ENCODE measurements at regions not wholly inside any gene's neighbourhood (a gene's known extent, or its start where the extent isn't known, plus 50 kb on each side); places are given as distances from the start of the nearest gene placed in this dataset.

- Histone ChIP-seq H3K4ac (ENCODE audit: low read length) (no peak overlapping the region), H3K9me3 (replicated peaks in 1 of 2; ENCODE audit: control insufficient read depth in 2 of 2, insufficient read depth in 1 of 2, low read depth in 1 of 2, low read length in 2 of 2) (no peaks in the 10 kb centered on the region), H2BK15ac (ENCODE audit: low read length) (no peak overlapping the region), H3K4me3 (ENCODE audit: low read length in 2 of 2) (no peak overlapping the region), H4K8ac (ENCODE audit: low read depth, low read length) (no peak overlapping the region), H3K4me1 (ENCODE audit: control insufficient read depth in 2 of 2, insufficient read depth in 1 of 2, low read depth in 1 of 2, low read length in 2 of 2) (peaks cover 4 to 8% of the 10 kb centered on the region in 2 donors), H2AK5ac (ENCODE audit: low read depth, low read length) (no peak overlapping the region), H3K79me1 (ENCODE audit: low read depth, low read length) (no peaks in the 10 kb centered on the region), H3K36me3 (replicated peaks in 1 of 2; ENCODE audit: control insufficient read depth in 2 of 2, insufficient read depth in 2 of 2, low read length in 2 of 2) (no peaks in the 10 kb centered on the region), H3K14ac (ENCODE audit: low read length) (no peak overlapping the region), H3K18ac (ENCODE audit: low read length) (no peak overlapping the region), H2BK120ac (ENCODE audit: low read depth, low read length) (no peak overlapping the region), H3K27me3 (ENCODE audit: control insufficient read depth in 3 of 3, insufficient read depth in 3 of 3, low read depth in 1 of 3, low read length in 3 of 3) (peaks cover 0 to 17% (median 12%) of the 10 kb centered on the region in 3 experiments), H2BK12ac (ENCODE audit: low read length) (no peak overlapping the region), H3K4me2 (ENCODE audit: insufficient read depth, low read length, poor library complexity, severe bottlenecking) (no peak overlapping the region), H4K91ac (ENCODE audit: low read depth, low read length, poor library complexity) (no peak overlapping the region), H3K27ac (replicated peaks; ENCODE audit: low read length) (no peak overlapping the region), H2AFZ (ENCODE audit: low read length) (no peak overlapping the region), H3K23ac (ENCODE audit: low read depth, low read length, poor library complexity) (no peak overlapping the region), H3K9ac (ENCODE audit: low read depth, low read length, poor library complexity) (no peak overlapping the region), H2BK5ac (ENCODE audit: low read length) (no peak overlapping the region)
- WGBS, 2 donors (ENCODE audit: extremely low coverage in 2 of 2, insufficient read length in 2 of 2, insufficient replicate concordance in 1 of 2) = no CpG with 5 or more reads among the region's 9 CpGs
- DNase-seq (ENCODE audit: low spot score) = no peak
Observed at GRCh38 chr7:101686030-101686429, 56.9 kb upstream of the MYL10 start.

GRCh38 chr7:101687081-101687480, 58.0 kb upstream of the MYL10 start:
- peaks cover 0 to 18% (median 12%) of the 10 kb centered on the region in 3 experiments for H3K27me3 ChIP-seq (ENCODE audit: control insufficient read depth in 3 of 3, insufficient read depth in 3 of 3, low read depth in 1 of 3, low read length in 3 of 3)
- peak overlapping the region in 1 of 2 donors; percentile 8 for H3K4me3 ChIP-seq (ENCODE audit: low read length in 2 of 2)
- H3K9me3 ChIP-seq (replicated peaks in 1 of 2; ENCODE audit: control insufficient read depth in 2 of 2, insufficient read depth in 1 of 2, low read depth in 1 of 2, low read length in 2 of 2) = no peaks in the 10 kb centered on the region
- no peak for DNase-seq (ENCODE audit: low spot score)
- H2BK15ac ChIP-seq (ENCODE audit: low read length) = no peak overlapping the region
- H3K79me1 ChIP-seq (ENCODE audit: low read depth, low read length) = no peaks in the 10 kb centered on the region
- H2BK5ac ChIP-seq (ENCODE audit: low read length) = no peak overlapping the region
- H4K91ac ChIP-seq (ENCODE audit: low read depth, low read length, poor library complexity) = no peak overlapping the region
- peak overlapping the region; percentile 55 for H3K23ac ChIP-seq (ENCODE audit: low read depth, low read length, poor library complexity)
- no peak overlapping the region for H2BK12ac ChIP-seq (ENCODE audit: low read length)
- no peak overlapping the region for H4K8ac ChIP-seq (ENCODE audit: low read depth, low read length)
- no CpG with 5 or more reads among the region's 5 CpGs for WGBS, 2 donors (ENCODE audit: extremely low coverage in 2 of 2, insufficient read length in 2 of 2, insufficient replicate concordance in 1 of 2)
- peak overlapping the region; percentile 27 for H3K9ac ChIP-seq (ENCODE audit: low read depth, low read length, poor library complexity)
- H3K18ac ChIP-seq (ENCODE audit: low read length) = no peak overlapping the region
- no peak overlapping the region for H2AK5ac ChIP-seq (ENCODE audit: low read depth, low read length)
- H3K4me1 ChIP-seq (ENCODE audit: control insufficient read depth in 2 of 2, insufficient read depth in 1 of 2, low read depth in 1 of 2, low read length in 2 of 2) = peaks cover 4 to 8% of the 10 kb centered on the region in 2 donors
- no peak overlapping the region for H3K4me2 ChIP-seq (ENCODE audit: insufficient read depth, low read length, poor library complexity, severe bottlenecking)
- H3K14ac ChIP-seq (ENCODE audit: low read length) = no peak overlapping the region
- no peak overlapping the region for H2AFZ ChIP-seq (ENCODE audit: low read length)
- no peak overlapping the region for H2BK120ac ChIP-seq (ENCODE audit: low read depth, low read length)
- H3K4ac ChIP-seq (ENCODE audit: low read length) = no peak overlapping the region
- no peak overlapping the region for H3K27ac ChIP-seq (replicated peaks; ENCODE audit: low read length)
- H3K36me3 ChIP-seq (replicated peaks in 1 of 2; ENCODE audit: control insufficient read depth in 2 of 2, insufficient read depth in 2 of 2, low read length in 2 of 2) = no peaks in the 10 kb centered on the region

GRCh38 chr7:101687791-101688182, 58.7 kb upstream of the MYL10 start:
- Histone ChIP-seq H3K27me3 (ENCODE audit: control insufficient read depth in 3 of 3, insufficient read depth in 3 of 3, low read depth in 1 of 3, low read length in 3 of 3) (peaks cover 0 to 24% (median 12%) of the 10 kb centered on the region in 3 experiments), H3K79me1 (ENCODE audit: low read depth, low read length) (no peaks in the 10 kb centered on the region), H2BK15ac (ENCODE audit: low read length) (no peak overlapping the region)

GRCh38 chr7:101688183-101688831, 59.2 kb upstream of the MYL10 start:
- H3K4me3 ChIP-seq (ENCODE audit: low read length in 2 of 2) = peak overlapping the region in 1 of 2 donors; percentile 17
- H3K18ac ChIP-seq (ENCODE audit: low read length) = peak overlapping the region; percentile 96
- peak overlapping the region; percentile 82 for H2AK5ac ChIP-seq (ENCODE audit: low read depth, low read length)
- H3K79me1 ChIP-seq (ENCODE audit: low read depth, low read length) = no peaks in the 10 kb centered on the region
- H2BK120ac ChIP-seq (ENCODE audit: low read depth, low read length) = no peak overlapping the region
- H3K4ac ChIP-seq (ENCODE audit: low read length) = no peak overlapping the region
- H3K27ac ChIP-seq (replicated peaks; ENCODE audit: low read length) = no peak overlapping the region
- peaks cover 5 to 8% of the 10 kb centered on the region in 2 donors for H3K4me1 ChIP-seq (ENCODE audit: control insufficient read depth in 2 of 2, insufficient read depth in 1 of 2, low read depth in 1 of 2, low read length in 2 of 2)
- H4K8ac ChIP-seq (ENCODE audit: low read depth, low read length) = no peak overlapping the region
- peak overlapping the region; percentile 81 for H3K23ac ChIP-seq (ENCODE audit: low read depth, low read length, poor library complexity)
- no peak overlapping the region for H2BK5ac ChIP-seq (ENCODE audit: low read length)
- H3K4me2 ChIP-seq (ENCODE audit: insufficient read depth, low read length, poor library complexity, severe bottlenecking) = peak overlapping the region; percentile 61
- H2BK12ac ChIP-seq (ENCODE audit: low read length) = no peak overlapping the region
- no peak overlapping the region for H4K91ac ChIP-seq (ENCODE audit: low read depth, low read length, poor library complexity)
- peak; percentile 79 for DNase-seq (ENCODE audit: low spot score)
- no peaks in the 10 kb centered on the region for H3K9me3 ChIP-seq (replicated peaks in 1 of 2; ENCODE audit: control insufficient read depth in 2 of 2, insufficient read depth in 1 of 2, low read depth in 1 of 2, low read length in 2 of 2)
- peaks cover 0 to 24% (median 12%) of the 10 kb centered on the region in 3 experiments for H3K27me3 ChIP-seq (ENCODE audit: control insufficient read depth in 3 of 3, insufficient read depth in 3 of 3, low read depth in 1 of 3, low read length in 3 of 3)
- H3K36me3 ChIP-seq (replicated peaks in 1 of 2; ENCODE audit: control insufficient read depth in 2 of 2, insufficient read depth in 2 of 2, low read length in 2 of 2) = no peaks in the 10 kb centered on the region
- no peak overlapping the region for H3K14ac ChIP-seq (ENCODE audit: low read length)
- peak overlapping the region; percentile 54 for H3K9ac ChIP-seq (ENCODE audit: low read depth, low read length, poor library complexity)
- H2BK15ac ChIP-seq (ENCODE audit: low read length) = peak overlapping the region; percentile 84
- peak overlapping the region; percentile 85 for H2AFZ ChIP-seq (ENCODE audit: low read length)
- WGBS, 2 donors (ENCODE audit: extremely low coverage in 2 of 2, insufficient read length in 2 of 2, insufficient replicate concordance in 1 of 2) = no CpG with 5 or more reads among the region's 43 CpGs

More at GRCh38 chr7:101687791-101688182, 58.7 kb upstream of the MYL10 start:
- no peak overlapping the region for H3K27ac ChIP-seq (replicated peaks; ENCODE audit: low read length)
- H3K14ac ChIP-seq (ENCODE audit: low read length) = no peak overlapping the region
- no peak for DNase-seq (ENCODE audit: low spot score)
- H3K4me1 ChIP-seq (ENCODE audit: control insufficient read depth in 2 of 2, insufficient read depth in 1 of 2, low read depth in 1 of 2, low read length in 2 of 2) = peaks cover 5 to 8% of the 10 kb centered on the region in 2 donors
- H3K36me3 ChIP-seq (replicated peaks in 1 of 2; ENCODE audit: control insufficient read depth in 2 of 2, insufficient read depth in 2 of 2, low read length in 2 of 2) = no peaks in the 10 kb centered on the region
- H3K9me3 ChIP-seq (replicated peaks in 1 of 2; ENCODE audit: control insufficient read depth in 2 of 2, insufficient read depth in 1 of 2, low read depth in 1 of 2, low read length in 2 of 2) = no peaks in the 10 kb centered on the region
- H3K23ac ChIP-seq (ENCODE audit: low read depth, low read length, poor library complexity) = peak overlapping the region; percentile 81
- no peak overlapping the region for H4K91ac ChIP-seq (ENCODE audit: low read depth, low read length, poor library complexity)
- H2AFZ ChIP-seq (ENCODE audit: low read length) = no peak overlapping the region
- no peak overlapping the region for H4K8ac ChIP-seq (ENCODE audit: low read depth, low read length)
- no peak overlapping the region for H3K4me3 ChIP-seq (ENCODE audit: low read length in 2 of 2)
- H3K18ac ChIP-seq (ENCODE audit: low read length) = no peak overlapping the region
- H2AK5ac ChIP-seq (ENCODE audit: low read depth, low read length) = peak overlapping the region; percentile 94
- no CpG with 5 or more reads among the region's 3 CpGs for WGBS, 2 donors (ENCODE audit: extremely low coverage in 2 of 2, insufficient read length in 2 of 2, insufficient replicate concordance in 1 of 2)
- no peak overlapping the region for H2BK12ac ChIP-seq (ENCODE audit: low read length)
- H3K9ac ChIP-seq (ENCODE audit: low read depth, low read length, poor library complexity) = no peak overlapping the region
- H2BK5ac ChIP-seq (ENCODE audit: low read length) = no peak overlapping the region
- no peak overlapping the region for H3K4me2 ChIP-seq (ENCODE audit: insufficient read depth, low read length, poor library complexity, severe bottlenecking)
- H2BK120ac ChIP-seq (ENCODE audit: low read depth, low read length) = no peak overlapping the region
- no peak overlapping the region for H3K4ac ChIP-seq (ENCODE audit: low read length)

All from neuronal stem cell (in vitro differentiated cells).